B cell (primary cell): ENCODE measurements at regions not wholly inside any gene's neighbourhood (a gene's known extent, or its start where the extent isn't known, plus 50 kb on each side); places are given as distances from the start of the nearest gene placed in this dataset.

Experiments
- ATAC-seq: fragments of 200-7000 bp; cut with Tn5 transposase; one replicate; pipeline ENCODE4 v1.10.0; 2021; ENCODE audit warnings: low read depth, mild to moderate bottlenecking, moderate number of reproducible peaks, moderate library complexity
- CTCF ChIA-PET: fragments of 350-600 bp; sonication (Branson Sonifier 250); formaldehyde crosslinking; loops from one replicate; lab custom pipeline; 2021; ENCODE audit warnings: antibody characterized with exemption, inconsistent platforms; lab: Charles Lee
- POLR2A ChIA-PET: fragments of 350-600 bp; sonication (Branson Sonifier 250); formaldehyde crosslinking; loops from one replicate; lab custom pipeline; 2021; ENCODE audit warnings: antibody characterized with exemption; lab: Charles Lee
- DNase-seq: peaks from one replicate; pipeline ENCODE4 v3.0.0; 2013
- H2AFZ ChIP-seq: 2 replicates; pipeline ENCODE4 v1.6.1; 2012; ENCODE audit warnings: mild to moderate bottlenecking, low read depth, low read length; ENCODE audit not compliant: insufficient read depth, poor library complexity, severe bottlenecking
- H3K27ac ChIP-seq, 2 donors: 1 replicate in 1 of 2; 2 replicates in 1 of 2; pipeline ENCODE4 v1.5.1; 2012 to 2013; ENCODE audit warnings: low read length in 2 of 2, mild to moderate bottlenecking in 2 of 2, moderate library complexity in 1 of 2
- H3K27me3 ChIP-seq, 4 experiments: fragments of 200-600 bp in 1 of 4; sonication (generic) in 1 of 4; replicated peaks in 1 of 4; 1 replicate in 2 of 4; 2 replicates in 2 of 4; pipeline versions ENCODE4 v1.6.1 to v1.7.0; 2013 to 2016; ENCODE audit warnings: low read length in 3 of 4, mild to moderate bottlenecking in 2 of 4, mixed read lengths in 1 of 4, moderate library complexity in 1 of 4; ENCODE audit not compliant: insufficient read depth in 4 of 4, control insufficient read depth in 3 of 4; ENCODE audit errors: control extremely low read depth in 1 of 4
- H3K36me3 ChIP-seq, 2 experiments: replicated peaks in 1 of 2; 1 replicate in 1 of 2; 2 replicates in 1 of 2; pipeline versions ENCODE4 v1.6.1 to v1.7.1; 2013; ENCODE audit warnings: low read length in 1 of 2; ENCODE audit not compliant: insufficient read depth in 2 of 2, control insufficient read depth in 1 of 2; ENCODE audit errors: control extremely low read depth in 1 of 2, extremely low read depth in 1 of 2
- H3K4me1 ChIP-seq, 2 donors: fragments of 200-600 bp in 1 of 2; sonication (generic) in 1 of 2; 1 replicate in 1 of 2; 2 replicates in 1 of 2; pipeline versions ENCODE4 v1.5.1 to v1.6.1; 2013 to 2017; ENCODE audit warnings: low read length in 2 of 2; ENCODE audit not compliant: control insufficient read depth in 2 of 2, insufficient read depth in 2 of 2
- H3K4me2 ChIP-seq: replicated peaks from 2 replicates; pipeline ENCODE3; 2012; ENCODE audit warnings: mild to moderate bottlenecking, low read depth, low read length; ENCODE audit not compliant: poor library complexity, severe bottlenecking
- H3K4me3 ChIP-seq, 5 experiments: fragments of 200-600 bp in 1 of 5; sonication (generic) in 1 of 5; 1 replicate in 3 of 5; 2 replicates in 2 of 5; pipeline versions ENCODE4 v1.5.1 to v1.7.0; 2011 to 2016; ENCODE audit warnings: low read length in 4 of 5, mild to moderate bottlenecking in 4 of 5, low read depth in 2 of 5, control low read depth in 1 of 5, moderate library complexity in 1 of 5; ENCODE audit not compliant: insufficient read depth in 1 of 5; ENCODE audit errors: control extremely low read depth in 1 of 5, extremely low read depth in 1 of 5
- H3K79me2 ChIP-seq: fragments of 200-600 bp; sonication (generic); one replicate; pipeline ENCODE4 v1.6.0; 2016; ENCODE audit warnings: low read length; ENCODE audit not compliant: control insufficient read depth, insufficient read depth
- H3K9ac ChIP-seq: fragments of 200-600 bp; sonication (generic); 2 replicates; pipeline ENCODE4 v1.6.1; 2017; ENCODE audit warnings: mild to moderate bottlenecking, low read length, moderate library complexity
- H3K9me3 ChIP-seq, 3 donors: one replicate each; pipeline versions ENCODE4 v1.6.1 to v1.7.1; 2013; ENCODE audit warnings: low read length in 2 of 3; ENCODE audit not compliant: control insufficient read depth in 2 of 3, insufficient read depth in 1 of 3; ENCODE audit errors: control extremely low read depth in 1 of 3
- H4K20me1 ChIP-seq: 2 replicates; pipeline ENCODE4 v1.6.0; 2012; ENCODE audit warnings: mild to moderate bottlenecking, low read length; ENCODE audit not compliant: insufficient read depth, control insufficient read depth, poor library complexity, severe bottlenecking
- H3K27ac Mint-ChIP-seq: one replicate; pipeline ENCODE4 v1.8.0; 2021; ENCODE audit warnings: mixed read lengths
- H3K27me3 Mint-ChIP-seq: one replicate; pipeline ENCODE4 v1.8.0; 2021; ENCODE audit warnings: mixed read lengths
- H3K4me1 Mint-ChIP-seq: one replicate; pipeline ENCODE4 v1.8.0; 2021; ENCODE audit warnings: mixed read lengths
- H3K4me3 Mint-ChIP-seq: one replicate; pipeline ENCODE4 v1.8.0; 2021; ENCODE audit warnings: mixed read lengths
- H3K9me3 Mint-ChIP-seq: one replicate; pipeline ENCODE4 v1.8.0; 2022; ENCODE audit warnings: mixed read lengths; ENCODE audit not compliant: insufficient read depth
- EZH2 ChIP-seq: IDR thresholded peaks from 2 replicates; pipeline ENCODE4 v1.6.1; 2012; ENCODE audit warnings: borderline replicate concordance, low read depth, mild to moderate bottlenecking, moderate library complexity, low read length; ENCODE audit not compliant: insufficient read depth, poor library complexity, severe bottlenecking
- WGBS: methylation state at CpG from one replicate; pipeline ENCODE4 v1.1.5; 2013; ENCODE audit warnings: missing lambda C conversion rate; ENCODE audit not compliant: insufficient coverage; 5-methylcytosine and 5-hydroxymethylcytosine counted together
- intact Hi-C: fragments of 100-400 bp; cut with micrococcal nuclease; formaldehyde crosslinking; loops from one replicate; pipeline ENCODE4 v1.10.0; 2022
- TF ChIP-seq, protein P1 (sequence below): fragments of 200-600 bp; IDR thresholded peaks from one replicate; pipeline ENCODE4 v1.8.0; 2022; ENCODE audit warnings: antibody characterized with exemption, mild to moderate bottlenecking

DNA sequence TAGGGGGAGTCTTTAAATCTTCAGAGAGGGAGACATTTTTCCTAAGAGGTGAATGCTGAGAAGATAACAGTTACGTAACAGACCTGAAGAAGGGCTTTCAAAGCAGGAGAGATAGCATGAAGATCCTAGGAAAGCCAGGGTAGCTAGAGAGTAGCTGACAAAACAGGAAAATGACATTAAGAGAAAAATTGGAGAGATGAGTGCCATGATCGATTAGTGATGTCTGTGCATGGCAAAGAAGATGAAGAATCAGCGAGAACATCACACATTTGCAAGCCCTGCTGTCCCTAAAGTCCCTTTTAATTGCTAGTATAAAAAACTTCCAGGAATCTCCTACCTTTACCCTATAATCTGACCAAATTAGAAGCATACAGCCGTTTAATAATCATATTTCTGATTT, 116.9 kb upstream of the PAX6 start:
- Mint-ChIP-seq H3K4me1 (no peaks in the 10 kb centered on the region), H3K27me3 (peaks cover 9% of the 10 kb centered on the region), H3K9me3 (no peaks in the 10 kb centered on the region), H3K27ac (no peak overlapping the region), H3K4me3 (no peak overlapping the region)
- no peaks in the 10 kb centered on the region for H3K79me2 ChIP-seq
- no peaks in the 10 kb centered on the region for H3K27me3 ChIP-seq
- TF ChIP-seq, protein P1, sequence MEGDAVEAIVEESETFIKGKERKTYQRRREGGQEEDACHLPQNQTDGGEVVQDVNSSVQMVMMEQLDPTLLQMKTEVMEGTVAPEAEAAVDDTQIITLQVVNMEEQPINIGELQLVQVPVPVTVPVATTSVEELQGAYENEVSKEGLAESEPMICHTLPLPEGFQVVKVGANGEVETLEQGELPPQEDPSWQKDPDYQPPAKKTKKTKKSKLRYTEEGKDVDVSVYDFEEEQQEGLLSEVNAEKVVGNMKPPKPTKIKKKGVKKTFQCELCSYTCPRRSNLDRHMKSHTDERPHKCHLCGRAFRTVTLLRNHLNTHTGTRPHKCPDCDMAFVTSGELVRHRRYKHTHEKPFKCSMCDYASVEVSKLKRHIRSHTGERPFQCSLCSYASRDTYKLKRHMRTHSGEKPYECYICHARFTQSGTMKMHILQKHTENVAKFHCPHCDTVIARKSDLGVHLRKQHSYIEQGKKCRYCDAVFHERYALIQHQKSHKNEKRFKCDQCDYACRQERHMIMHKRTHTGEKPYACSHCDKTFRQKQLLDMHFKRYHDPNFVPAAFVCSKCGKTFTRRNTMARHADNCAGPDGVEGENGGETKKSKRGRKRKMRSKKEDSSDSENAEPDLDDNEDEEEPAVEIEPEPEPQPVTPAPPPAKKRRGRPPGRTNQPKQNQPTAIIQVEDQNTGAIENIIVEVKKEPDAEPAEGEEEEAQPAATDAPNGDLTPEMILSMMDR: no peak
- TF ChIP-seq EZH2: no peak
- H3K36me3 ChIP-seq: no peaks in the 10 kb centered on the region
- no peak for ATAC-seq
- no peaks in the 10 kb centered on the region for H4K20me1 ChIP-seq
- DNase-seq: no peak
- no peak overlapping the region for H3K9ac ChIP-seq
- no peak overlapping the region for H3K4me3 ChIP-seq
- no peak overlapping the region for H3K27ac ChIP-seq
- H2AFZ ChIP-seq: no peak overlapping the region
- ChIA-PET CTCF (no interaction called here), POLR2A (no interaction called here)
- H3K4me1 ChIP-seq: no peaks in the 10 kb centered on the region
- intact Hi-C loops: no loop called here
- H3K9me3 ChIP-seq: no peaks in the 10 kb centered on the region
- no peak overlapping the region for H3K4me2 ChIP-seq
- WGBS: 77% methylated on average over 1 of the region's 4 CpGs

DNA sequence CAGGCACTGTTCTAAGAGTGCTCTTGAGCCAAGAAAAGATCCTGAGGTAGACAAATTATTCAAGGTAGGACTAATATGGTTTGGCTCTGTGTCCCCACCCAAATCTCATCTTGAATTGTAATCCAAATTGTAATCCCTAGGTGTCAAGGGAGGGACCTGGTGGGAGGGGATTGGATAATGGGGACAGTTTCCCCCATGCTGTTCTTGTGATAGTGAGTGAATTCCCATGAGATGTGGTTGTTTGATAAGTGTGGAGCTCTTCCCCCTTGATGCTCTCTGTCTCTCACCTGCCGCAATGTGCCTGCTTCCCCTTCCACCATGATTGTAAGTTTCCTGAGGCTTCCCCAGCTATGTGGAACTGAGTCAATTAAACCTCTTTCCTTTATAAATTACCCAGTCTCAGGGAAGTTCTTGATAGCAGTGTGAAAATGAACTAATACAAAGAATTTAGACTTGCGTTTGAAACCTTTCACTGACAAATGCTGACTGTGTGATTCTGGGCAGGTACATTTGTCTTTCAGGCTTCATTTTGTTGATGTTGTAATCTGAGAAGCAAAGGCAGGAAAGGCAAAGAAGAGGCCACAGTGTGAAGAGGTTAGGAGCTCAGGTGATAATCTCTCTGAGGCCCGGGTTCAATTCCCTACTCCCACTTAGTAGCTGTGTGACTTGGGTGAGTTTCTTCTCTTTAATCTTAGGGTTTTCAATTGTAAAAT, 115.8 kb upstream of the PAX6 start:
- no peaks in the 10 kb centered on the region for H3K79me2 ChIP-seq
- no peaks in the 10 kb centered on the region for H3K27me3 ChIP-seq
- no peaks in the 10 kb centered on the region for H4K20me1 ChIP-seq
- ATAC-seq (no peak), DNase-seq (no peak)
- H3K4me1 Mint-ChIP-seq: no peaks in the 10 kb centered on the region
- no peak overlapping the region for H3K27ac Mint-ChIP-seq
- no peak overlapping the region for H3K4me3 ChIP-seq
- CTCF ChIA-PET: no interaction called here
- POLR2A ChIA-PET: no interaction called here
- 60% methylated on average over 1 of the region's 3 CpGs for WGBS
- intact Hi-C loops: no loop called here
- H3K36me3 ChIP-seq: no peaks in the 10 kb centered on the region
- H3K4me2 ChIP-seq: no peak overlapping the region
- no peak overlapping the region for H3K27ac ChIP-seq
- no peaks in the 10 kb centered on the region for H3K9me3 ChIP-seq
- no peak overlapping the region for H2AFZ ChIP-seq
- no peaks in the 10 kb centered on the region for H3K9me3 Mint-ChIP-seq
- no peak overlapping the region for H3K4me3 Mint-ChIP-seq
- peaks cover 12% of the 10 kb centered on the region for H3K27me3 Mint-ChIP-seq
- H3K9ac ChIP-seq: no peak overlapping the region
- H3K4me1 ChIP-seq: no peaks in the 10 kb centered on the region
- TF ChIP-seq EZH2: no peak
- TF ChIP-seq, protein P1: no peak
